ENCODE measurements at regions not wholly inside any gene's neighbourhood (a gene's known extent, or its start where the extent isn't known, plus 50 kb on each side); places are given as distances from the start of the nearest gene placed in this dataset.

GRCh38 chr2:3129867-3130266 lies 247.8 kb downstream of the EIPR1 start:
- Histone ChIP-seq H3K36me3 (ENCODE audit: insufficient read depth, low read length) (no peaks in the 10 kb centered on the region), H3K4me3 (ENCODE audit: low read length) (no peak overlapping the region), H3K4me1 (ENCODE audit: insufficient read depth, low read length) (peaks cover 9% of the 10 kb centered on the region), H3K27ac (ENCODE audit: low read depth in 1 of 2, low read length in 2 of 2) (no peak overlapping the region), H3K27me3 (ENCODE audit: control insufficient read depth in 1 of 2, insufficient read depth in 2 of 2, low read length in 2 of 2) (no peaks in the 10 kb centered on the region), H3K9me3 (ENCODE audit: control insufficient read depth in 1 of 2, insufficient read depth in 1 of 2, low read length in 2 of 2) (peaks cover 0 to 6% of the 10 kb centered on the region in 2 experiments)
- Mint-ChIP-seq H3K4me3 (no peak overlapping the region), H3K27ac (no peak overlapping the region), H3K27me3 (no peaks in the 10 kb centered on the region), H3K4me1 (ENCODE audit: low read depth) (peaks cover 6% of the 10 kb centered on the region), H3K9me3 (peaks cover 2% of the 10 kb centered on the region), H3K36me3 (ENCODE audit: low read depth) (no peaks in the 10 kb centered on the region)
- ATAC-seq (ENCODE audit: poor library complexity) (no peak), DNase-seq (no peak)
- POLR2A ChIA-PET = no interaction called here
- CTCF ChIA-PET = no interaction called here
- intact Hi-C loops (cut with DNase I, micrococcal nuclease) = no loop called here
- TF ChIP-seq CTCF (IDR thresholded peaks at IDR 0.05) = no peak

- DNase-seq (no peak), ATAC-seq (ENCODE audit: poor library complexity) (no peak)
- H3K4me3 ChIP-seq (ENCODE audit: low read length) = no peak overlapping the region
- H3K27me3 Mint-ChIP-seq = no peaks in the 10 kb centered on the region
- peaks cover 9% of the 10 kb centered on the region for H3K4me1 ChIP-seq (ENCODE audit: insufficient read depth, low read length)
- ChIA-PET CTCF (no interaction called here), POLR2A (no interaction called here)
- no peaks in the 10 kb centered on the region for H3K36me3 Mint-ChIP-seq (ENCODE audit: low read depth)
- peaks cover 2% of the 10 kb centered on the region for H3K9me3 Mint-ChIP-seq
- peaks cover 0 to 1% of the 10 kb centered on the region in 2 experiments for H3K9me3 ChIP-seq (ENCODE audit: control insufficient read depth in 1 of 2, insufficient read depth in 1 of 2, low read length in 2 of 2)
- no peaks in the 10 kb centered on the region for H3K27me3 ChIP-seq (ENCODE audit: control insufficient read depth in 1 of 2, insufficient read depth in 2 of 2, low read length in 2 of 2)
- intact Hi-C loops (cut with DNase I, micrococcal nuclease) = no loop called here
- H3K27ac Mint-ChIP-seq = no peak overlapping the region
- no peaks in the 10 kb centered on the region for H3K36me3 ChIP-seq (ENCODE audit: insufficient read depth, low read length)
- no peak overlapping the region for H3K4me3 Mint-ChIP-seq
- TF ChIP-seq CTCF (IDR thresholded peaks at IDR 0.05) = no peak
- peaks cover 6% of the 10 kb centered on the region for H3K4me1 Mint-ChIP-seq (ENCODE audit: low read depth)
- no peak overlapping the region for H3K27ac ChIP-seq (ENCODE audit: low read depth in 1 of 2, low read length in 2 of 2)
Measured at GRCh38 chr2:3128786-3129185, 248.8 kb downstream of the EIPR1 start.

DNA sequence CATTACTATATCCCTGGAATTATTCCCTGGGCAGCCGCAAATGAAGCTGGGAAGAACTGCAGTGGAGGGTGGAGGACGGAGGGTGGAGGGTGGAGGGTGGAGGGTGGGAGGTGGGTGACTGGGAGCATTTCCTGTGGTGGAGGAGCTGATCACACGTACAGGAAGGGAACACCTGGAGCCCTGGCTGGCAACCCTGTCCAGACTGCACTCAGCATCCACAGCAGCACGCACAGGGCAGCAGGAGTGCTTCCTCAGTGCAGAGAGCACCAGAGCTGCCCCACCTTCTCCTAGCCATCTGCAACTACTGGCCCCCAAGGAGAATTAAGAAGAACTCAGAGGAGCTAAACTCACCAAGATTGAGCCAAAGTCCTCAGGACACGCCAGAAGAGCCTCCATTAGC lies 249.9 kb downstream of the EIPR1 start:
- intact Hi-C loops (cut with DNase I, micrococcal nuclease) = no loop called here
- peak overlapping the region; percentile 46 for H3K4me3 Mint-ChIP-seq
- CTCF ChIA-PET = no interaction called here

More for the DNA sequence above, 249.9 kb downstream of the EIPR1 start:
- Histone ChIP-seq H3K4me1 (ENCODE audit: insufficient read depth, low read length) (peaks cover 9% of the 10 kb centered on the region), H3K27ac (ENCODE audit: low read depth in 1 of 2, low read length in 2 of 2) (no peak overlapping the region), H3K36me3 (ENCODE audit: insufficient read depth, low read length) (no peaks in the 10 kb centered on the region), H3K27me3 (ENCODE audit: control insufficient read depth in 1 of 2, insufficient read depth in 2 of 2, low read length in 2 of 2) (no peaks in the 10 kb centered on the region), H3K9me3 (ENCODE audit: control insufficient read depth in 1 of 2, insufficient read depth in 1 of 2, low read length in 2 of 2) (no peaks in the 10 kb centered on the region), H3K4me3 (ENCODE audit: low read length) (peak overlapping the region; percentile 14)
- H3K36me3 Mint-ChIP-seq (ENCODE audit: low read depth) = no peaks in the 10 kb centered on the region
- H3K27me3 Mint-ChIP-seq = no peaks in the 10 kb centered on the region
- peak overlapping the region; percentile 75 for H3K27ac Mint-ChIP-seq
- no peak for TF ChIP-seq CTCF (IDR thresholded peaks at IDR 0.05)
- ATAC-seq (ENCODE audit: poor library complexity) (no peak), DNase-seq (no peak)
- POLR2A ChIA-PET = no interaction called here
- no peaks in the 10 kb centered on the region for H3K9me3 Mint-ChIP-seq
- H3K4me1 Mint-ChIP-seq (ENCODE audit: low read depth) = peaks cover 6% of the 10 kb centered on the region

Measured in CD4-positive, alpha-beta T cell (primary cell).